K562 (cell line): ENCODE measurements at regions not wholly inside any gene's neighbourhood (a gene's known extent, or its start where the extent isn't known, plus 50 kb on each side); places are given as distances from the start of the nearest gene placed in this dataset.

Source experiments
- ARHGAP35 ChIP-seq: fragments of 450-650 bp; IDR thresholded peaks from 2 replicates; pipeline ENCODE4 v1.6.1; 2018; ENCODE audit not compliant: partially characterized antibody
- CAMTA2 ChIP-seq: fragments of 250-450 bp; sonication (Bioruptor Pico); conservative IDR thresholded peaks from 2 replicates; pipeline ENCODE4 v1.5.1; 2022
- CBX2 ChIP-seq: fragments of 200-600 bp; sonication (generic); IDR thresholded peaks from one replicate; pipeline ENCODE4 v1.6.1; 2012; ENCODE audit warnings: mild to moderate bottlenecking, low read length, inconsistent platforms; ENCODE audit not compliant: insufficient read depth, poor library complexity, severe bottlenecking
- E2F8 ChIP-seq: fragments of 450-650 bp; IDR thresholded peaks from 2 replicates; pipeline ENCODE4 v1.7.1; 2018; ENCODE audit warnings: mild to moderate bottlenecking, low read depth; ENCODE audit not compliant: partially characterized antibody
- MIER1 ChIP-seq: fragments of 450-650 bp; IDR thresholded peaks from 2 replicates; pipeline ENCODE4 v1.6.1; 2016; ENCODE audit warnings: antibody characterized with exemption, mild to moderate bottlenecking, low read depth
- NCOA1 ChIP-seq: fragments of 450-650 bp; IDR thresholded peaks from 2 replicates; pipeline ENCODE4 v1.6.1; 2016; ENCODE audit warnings: low read depth
- PHF21A ChIP-seq: fragments of 450-650 bp; IDR thresholded peaks from 2 replicates; pipeline ENCODE4 v1.6.1; 2017; ENCODE audit warnings: low read depth, borderline replicate concordance
- POLR2A ChIP-seq: fragments of 450-650 bp; conservative IDR thresholded peaks from 2 replicates; pipeline ENCODE4 v1.6.1; 2016
- REST ChIP-seq, 2 experiments: fragments of 450-650 bp; formaldehyde crosslinking in 1 of 2; IDR thresholded peaks; 2 replicates each; pipeline versions ENCODE4 v1.4.0 to v1.6.1; 2014 to 2020; ENCODE audit warnings: mild to moderate bottlenecking in 2 of 2, borderline replicate concordance in 1 of 2, low read depth in 1 of 2
- TAF9B ChIP-seq: fragments of 450-650 bp; IDR thresholded peaks from 2 replicates; pipeline ENCODE4 v1.6.1; 2018; ENCODE audit warnings: mild to moderate bottlenecking; ENCODE audit not compliant: partially characterized antibody
- U2AF2 ChIP-seq: fragments of 200-400 bp; formaldehyde crosslinking; optimal IDR thresholded peaks from 2 replicates; pipeline ENCODE3; 2017; ENCODE audit warnings: low read depth, mild to moderate bottlenecking, low read length
- ZNF146 ChIP-seq: IDR thresholded peaks from one replicate; pipeline ENCODE4 v1.6.1; 2018; ENCODE audit warnings: missing compliant biosample characterization; ENCODE audit not compliant: unreplicated experiment
- ZNF324 ChIP-seq: fragments of 250-450 bp; sonication (Bioruptor Pico); IDR thresholded peaks from 2 replicates; pipeline ENCODE4 v1.4.0; 2020; ENCODE audit warnings: mild to moderate bottlenecking
- ZNF695 ChIP-seq: fragments of 450-650 bp; formaldehyde crosslinking; IDR thresholded peaks from 2 replicates; pipeline ENCODE4 v1.4.0; 2020; ENCODE audit warnings: mild to moderate bottlenecking, moderate library complexity

- TF ChIP-seq E2F8 (no peak), CAMTA2 (no peak), TAF9B (no peak), CBX2 (no peak), MIER1 (no peak), REST (IDR thresholded peaks at IDR 0.05; ENCODE audit: borderline replicate concordance) (no peak), REST (CRISPR knock-in tag; IDR thresholded peaks at IDR 0.05; ENCODE audit: low read depth) (no peak), NCOA1 (no peak), ZNF146 (CRISPR knock-in tag) (no peak), ARHGAP35 (no peak), POLR2A (no peak), ZNF695 (CRISPR knock-in tag) (no peak), U2AF2 (no peak), ZNF324 (no peak), PHF21A (no peak)
Measured at GRCh38 chr3:106381939-106382335, 513.1 kb upstream of the CBLB start (continued).
